Hepatocyte (in vitro differentiated cells): ENCODE measurements at regions not wholly inside any gene's neighbourhood (a gene's known extent, or its start where the extent isn't known, plus 50 kb on each side); places are given as distances from the start of the nearest gene placed in this dataset.

Experiments used
- EZH2 ChIP-seq: fragments of 200-600 bp; sonication (generic); IDR thresholded peaks from 2 replicates; pipeline ENCODE4 v1.6.1; 2016; ENCODE audit warnings: antibody characterized with exemption, mild to moderate bottlenecking, borderline replicate concordance
- EZH2phosphoT487 ChIP-seq: fragments of 200-600 bp; sonication (generic); IDR thresholded peaks from one replicate; pipeline ENCODE4 v1.6.1; 2018; ENCODE audit warnings: antibody characterized with exemption, mild to moderate bottlenecking, low read depth, moderate library complexity; ENCODE audit not compliant: unreplicated experiment, severe bottlenecking

DNA sequence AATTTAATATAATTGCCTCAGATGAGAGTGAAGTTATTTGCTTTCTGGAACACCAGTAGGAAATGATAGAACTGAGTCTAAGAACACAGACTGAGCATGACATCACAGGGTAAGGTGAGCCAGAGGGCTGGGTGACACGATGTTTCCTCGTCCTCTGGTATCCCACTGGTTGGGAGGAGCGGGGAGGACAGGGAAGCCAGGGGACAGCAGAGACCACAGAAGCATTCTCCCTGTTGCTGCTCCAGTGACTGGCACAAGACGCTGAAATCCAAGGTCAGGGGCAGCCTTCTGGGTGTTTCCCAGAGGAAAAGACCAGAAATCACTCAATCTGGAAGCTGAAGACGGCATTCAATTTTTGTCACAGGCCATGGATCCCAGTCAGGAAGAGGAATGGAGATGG lies 363.4 kb upstream of the SOX11 start:
- no peak for TF ChIP-seq EZH2phosphoT487
- TF ChIP-seq EZH2 = no peak
